ENCODE measurements at regions not wholly inside any gene's neighbourhood (a gene's known extent, or its start where the extent isn't known, plus 50 kb on each side); places are given as distances from the start of the nearest gene placed in this dataset.

DNA sequence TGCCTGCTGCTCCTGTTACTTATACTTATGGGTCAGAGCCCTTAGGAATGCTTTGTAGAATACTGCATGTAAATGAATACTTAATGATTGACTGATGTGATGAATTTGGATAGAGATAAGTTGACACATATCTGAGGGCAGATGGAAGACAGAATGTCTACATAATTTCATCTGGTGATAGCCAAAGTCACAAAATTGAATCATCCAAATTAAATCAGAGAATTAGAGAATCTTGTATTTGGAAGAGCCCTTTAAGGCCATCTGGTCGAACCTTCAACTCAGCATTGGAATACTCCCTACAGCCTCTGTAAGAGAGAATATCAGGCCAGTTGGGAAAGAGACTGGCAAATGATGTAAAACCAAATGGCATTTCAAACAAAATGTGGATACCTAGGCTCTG, 944.8 kb downstream of the RPA4 start:
- no peaks in the 10 kb centered on the region for H3K4me1 ChIP-seq
- H3K9me3 ChIP-seq (replicated peaks): no peaks in the 10 kb centered on the region
- H3K4me3 ChIP-seq: no peak overlapping the region
- no peaks in the 10 kb centered on the region for H3K36me3 ChIP-seq
- H3K27ac ChIP-seq: no peak overlapping the region
- H3K27me3 ChIP-seq: no peaks in the 10 kb centered on the region
- no peak for DNase-seq

DNA sequence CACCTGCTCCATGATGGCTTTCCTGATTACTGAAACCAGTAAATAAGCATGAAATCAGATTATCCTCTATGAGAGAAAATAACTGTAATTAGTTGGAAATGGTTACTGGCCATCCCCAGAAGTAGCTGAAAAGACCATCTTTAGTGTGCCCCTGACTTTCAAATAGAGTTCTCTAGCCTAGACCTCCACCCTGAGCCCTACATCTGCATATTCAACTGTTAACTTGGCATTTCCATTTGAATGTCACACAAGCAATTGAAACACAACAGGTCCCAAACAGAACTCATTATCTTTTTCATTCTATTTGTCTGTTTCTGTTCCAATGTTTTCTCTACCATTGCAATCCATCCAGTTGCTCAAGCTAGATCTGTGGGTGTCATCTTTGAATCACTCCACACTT, 952.3 kb downstream of the RPA4 start:
- no peaks in the 10 kb centered on the region for H3K9me3 ChIP-seq (replicated peaks)
- H3K27ac ChIP-seq: no peak overlapping the region
- no peaks in the 10 kb centered on the region for H3K4me1 ChIP-seq
- no peaks in the 10 kb centered on the region for H3K36me3 ChIP-seq
- H3K27me3 ChIP-seq: no peaks in the 10 kb centered on the region
- no peak for DNase-seq
- H3K4me3 ChIP-seq: no peak overlapping the region

DNA sequence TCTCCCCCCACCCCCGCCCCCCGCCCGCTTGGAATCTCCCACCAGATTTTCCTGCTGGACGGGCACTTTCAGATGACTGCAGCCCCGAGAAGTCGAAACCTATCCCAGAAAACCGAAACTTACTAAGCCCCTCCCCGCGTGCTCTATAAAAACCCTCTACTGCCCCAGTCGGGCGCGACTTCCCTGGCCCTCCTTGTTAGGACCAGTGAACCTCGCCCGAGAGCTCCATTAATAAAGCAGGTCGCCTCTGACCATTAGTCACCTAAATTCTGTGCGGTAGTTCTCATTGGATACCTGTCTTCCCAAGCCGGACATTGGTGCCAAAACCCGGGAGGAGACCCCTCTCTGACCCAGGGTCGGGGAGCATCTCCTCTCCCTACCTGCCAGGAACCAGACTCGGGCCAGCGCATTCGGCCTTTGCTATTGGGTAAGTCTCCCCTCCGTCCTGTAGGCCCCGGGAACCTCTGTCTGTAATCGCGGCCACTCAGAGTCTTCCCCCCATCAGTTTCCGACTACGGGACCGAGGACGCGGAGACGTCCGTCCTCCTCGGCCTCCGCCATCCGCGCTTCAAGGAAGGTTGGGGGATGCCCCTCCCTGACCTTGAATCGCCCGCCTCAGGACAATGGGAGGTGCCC, 958.0 kb downstream of the RPA4 start:
- H3K36me3 ChIP-seq: no peaks in the 10 kb centered on the region
- H3K27ac ChIP-seq: no peak overlapping the region

GRCh38 chrX:97842468-97843199, 958.9 kb downstream of the RPA4 start:
- H3K27me3 ChIP-seq: no peaks in the 10 kb centered on the region
- DNase-seq: no peak
- no peaks in the 10 kb centered on the region for H3K9me3 ChIP-seq (replicated peaks)
- no peaks in the 10 kb centered on the region for H3K4me1 ChIP-seq
- H3K4me3 ChIP-seq: no peak overlapping the region
- no peak overlapping the region for H3K27ac ChIP-seq
- no peaks in the 10 kb centered on the region for H3K36me3 ChIP-seq

More for the DNA sequence above, 958.0 kb downstream of the RPA4 start:
- Histone ChIP-seq H3K27me3 (no peaks in the 10 kb centered on the region), H3K9me3 (replicated peaks) (no peaks in the 10 kb centered on the region), H3K4me1 (no peaks in the 10 kb centered on the region), H3K4me3 (no peak overlapping the region)
- DNase-seq: no peak

DNA sequence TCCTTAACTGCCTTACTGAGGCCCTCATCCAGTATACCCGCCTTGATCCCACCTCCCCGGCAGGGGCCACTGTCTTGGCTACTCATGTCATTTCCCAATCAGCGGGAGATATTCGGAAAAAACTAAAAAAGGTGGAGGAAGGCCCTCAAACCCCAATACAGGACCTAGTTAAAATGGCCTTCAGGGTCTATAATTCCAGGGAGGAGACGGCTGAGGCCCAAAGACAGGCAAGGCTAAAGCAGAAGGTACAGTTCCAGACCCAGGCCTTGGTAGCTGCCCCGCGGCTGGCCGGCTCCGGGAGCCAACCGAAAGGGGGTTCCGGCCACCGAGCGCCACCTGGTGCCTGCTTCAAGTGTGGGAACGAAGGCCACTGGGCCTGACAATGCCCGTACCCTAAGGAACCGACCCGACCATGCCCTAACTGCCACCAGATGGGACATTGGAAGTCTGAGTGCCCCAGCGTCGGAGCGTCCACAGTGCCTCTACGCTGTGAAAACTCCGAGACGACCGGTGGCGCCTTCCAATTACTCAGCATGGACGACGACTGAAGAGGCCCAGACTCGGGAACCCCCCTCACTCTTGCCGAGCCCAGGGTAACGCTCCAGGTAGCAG, 959.6 kb downstream of the RPA4 start:
- no peak overlapping the region for H3K4me3 ChIP-seq
- no peaks in the 10 kb centered on the region for H3K9me3 ChIP-seq (replicated peaks)
- H3K36me3 ChIP-seq: no peaks in the 10 kb centered on the region
- H3K27ac ChIP-seq: no peak overlapping the region
- H3K27me3 ChIP-seq: no peaks in the 10 kb centered on the region
- no peak for DNase-seq
- no peaks in the 10 kb centered on the region for H3K4me1 ChIP-seq

DNA sequence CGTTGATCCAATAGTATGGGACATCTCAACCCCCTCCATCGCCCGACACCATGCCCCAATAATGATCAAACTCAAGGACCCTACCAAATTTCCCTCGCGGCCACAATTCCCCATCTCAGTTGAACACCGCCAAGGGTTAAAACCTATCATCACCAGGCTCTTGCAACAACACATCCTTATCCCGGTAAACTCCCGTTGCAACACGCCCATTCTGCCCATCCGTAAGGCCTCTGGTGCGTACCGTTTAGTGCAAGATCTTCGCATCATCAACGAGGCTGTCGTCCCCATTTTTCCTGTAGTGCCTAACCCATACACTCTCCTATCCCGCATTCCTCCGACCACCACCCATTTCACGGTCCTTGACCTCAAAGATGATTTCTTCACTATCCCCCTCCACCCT, 960.5 kb downstream of the RPA4 start:
- Histone ChIP-seq H3K27me3 (no peaks in the 10 kb centered on the region), H3K27ac (no peak overlapping the region), H3K9me3 (replicated peaks) (no peaks in the 10 kb centered on the region), H3K4me3 (no peak overlapping the region), H3K36me3 (no peaks in the 10 kb centered on the region), H3K4me1 (no peaks in the 10 kb centered on the region)
- no peak for DNase-seq

GRCh38 chrX:97844943-97845342, 961.2 kb downstream of the RPA4 start:
- H3K4me3 ChIP-seq: no peak overlapping the region
- no peak for DNase-seq
- H3K4me1 ChIP-seq: no peaks in the 10 kb centered on the region
- H3K27ac ChIP-seq: no peak overlapping the region
- no peaks in the 10 kb centered on the region for H3K9me3 ChIP-seq (replicated peaks)
- no peaks in the 10 kb centered on the region for H3K36me3 ChIP-seq
- no peaks in the 10 kb centered on the region for H3K27me3 ChIP-seq

GRCh38 chrX:97845451-97845850, 961.7 kb downstream of the RPA4 start:
- Histone ChIP-seq H3K27ac (no peak overlapping the region), H3K27me3 (no peaks in the 10 kb centered on the region), H3K36me3 (no peaks in the 10 kb centered on the region), H3K4me3 (no peak overlapping the region), H3K4me1 (no peaks in the 10 kb centered on the region), H3K9me3 (replicated peaks) (no peaks in the 10 kb centered on the region)
- no peak for DNase-seq

DNA sequence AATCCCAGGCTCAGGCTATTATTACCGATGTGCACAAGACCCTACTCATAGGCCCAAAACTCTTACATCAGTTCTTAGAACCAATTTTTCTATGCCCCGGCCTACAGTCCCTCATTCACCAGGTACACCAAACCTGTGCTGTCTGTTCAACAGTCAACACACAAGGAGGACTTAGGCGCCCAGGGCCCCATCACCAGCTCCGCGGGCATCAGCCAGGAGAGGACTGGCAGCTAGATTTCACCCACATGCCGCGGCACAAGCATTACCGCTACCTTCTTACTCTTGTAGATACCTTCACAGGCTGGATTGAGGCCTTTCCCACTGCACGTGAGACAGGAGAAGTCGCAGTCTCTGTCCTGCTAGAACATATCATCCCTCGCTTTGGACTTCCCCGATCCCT, 962.5 kb downstream of the RPA4 start:
- H3K36me3 ChIP-seq: no peaks in the 10 kb centered on the region
- no peak overlapping the region for H3K4me3 ChIP-seq
- H3K4me1 ChIP-seq: no peaks in the 10 kb centered on the region
- H3K27ac ChIP-seq: no peak overlapping the region
- DNase-seq: no peak
- no peaks in the 10 kb centered on the region for H3K27me3 ChIP-seq
- H3K9me3 ChIP-seq (replicated peaks): no peaks in the 10 kb centered on the region

- DNase-seq: no peak
Observed at GRCh38 chrX:97846718-97847237, 963.1 kb downstream of the RPA4 start.

DNA sequence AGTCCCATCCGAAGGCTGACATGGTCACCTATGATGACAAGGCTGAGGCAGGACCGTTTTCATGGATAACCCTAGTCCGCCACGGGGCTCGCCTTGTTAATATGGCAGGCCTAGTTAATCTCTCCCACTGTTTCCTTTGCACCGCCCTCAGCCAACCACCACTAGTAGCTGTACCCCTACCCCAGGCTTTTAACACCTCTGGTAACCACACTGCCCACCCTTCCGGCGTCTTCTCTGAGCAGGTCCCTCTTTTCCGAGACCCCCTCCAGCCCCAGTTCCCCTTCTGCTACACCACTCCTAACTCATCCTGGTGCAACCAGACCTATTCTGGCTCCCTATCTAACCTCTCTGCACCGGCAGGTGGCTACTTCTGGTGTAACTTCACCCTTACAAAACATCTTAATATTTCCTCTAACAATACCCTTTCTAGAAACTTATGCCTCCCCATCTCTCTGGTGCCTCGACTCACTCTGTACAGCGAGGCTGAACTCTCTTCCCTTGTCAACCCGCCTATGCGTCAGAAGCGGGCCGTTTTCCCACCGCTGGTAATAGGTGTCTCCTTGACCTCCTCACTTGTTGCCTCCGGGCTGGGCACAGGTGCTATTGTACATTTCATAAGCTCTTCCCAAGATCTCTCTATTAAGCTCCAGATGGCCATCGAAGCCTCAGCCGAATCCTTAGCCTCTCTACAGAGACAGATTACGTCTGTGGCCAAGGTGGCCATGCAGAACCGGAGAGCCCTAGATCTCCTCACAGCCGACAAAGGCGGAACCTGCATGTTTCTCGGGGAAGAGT, 964.4 kb downstream of the RPA4 start:
- H3K4me1 ChIP-seq: no peaks in the 10 kb centered on the region
- H3K27me3 ChIP-seq: no peaks in the 10 kb centered on the region
- no peak overlapping the region for H3K27ac ChIP-seq
- no peaks in the 10 kb centered on the region for H3K9me3 ChIP-seq (replicated peaks)
- H3K36me3 ChIP-seq: no peaks in the 10 kb centered on the region
- no peak for DNase-seq
- H3K4me3 ChIP-seq: no peak overlapping the region

More at GRCh38 chrX:97846718-97847237, 963.1 kb downstream of the RPA4 start:
- Histone ChIP-seq H3K4me1 (no peaks in the 10 kb centered on the region), H3K4me3 (no peak overlapping the region), H3K27me3 (no peaks in the 10 kb centered on the region), H3K9me3 (replicated peaks) (no peaks in the 10 kb centered on the region), H3K27ac (no peak overlapping the region), H3K36me3 (no peaks in the 10 kb centered on the region)

DNA sequence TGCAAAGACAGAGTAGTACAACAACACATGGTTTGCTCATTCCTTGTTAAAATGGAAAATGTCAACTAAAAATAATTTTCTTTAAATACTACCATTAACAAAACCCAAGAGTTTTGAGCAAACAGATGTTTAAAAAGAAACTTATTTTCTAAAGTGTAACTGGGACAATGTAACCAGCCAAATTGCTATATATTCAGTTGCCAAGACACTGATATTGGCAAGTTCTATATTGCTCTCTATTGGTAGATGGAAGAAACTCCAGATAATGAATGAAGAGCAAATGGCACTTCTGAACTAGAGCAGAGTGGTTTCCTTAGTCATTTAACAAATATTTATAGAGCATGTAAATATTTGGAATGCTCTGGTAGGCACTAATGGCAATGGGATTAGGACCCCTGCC, 966.2 kb downstream of the RPA4 start:
- DNase-seq: no peak
- H3K36me3 ChIP-seq: no peaks in the 10 kb centered on the region
- H3K27me3 ChIP-seq: no peaks in the 10 kb centered on the region
- H3K9me3 ChIP-seq (replicated peaks): no peaks in the 10 kb centered on the region
- no peaks in the 10 kb centered on the region for H3K4me1 ChIP-seq
- H3K4me3 ChIP-seq: no peak overlapping the region
- H3K27ac ChIP-seq: no peak overlapping the region

DNA sequence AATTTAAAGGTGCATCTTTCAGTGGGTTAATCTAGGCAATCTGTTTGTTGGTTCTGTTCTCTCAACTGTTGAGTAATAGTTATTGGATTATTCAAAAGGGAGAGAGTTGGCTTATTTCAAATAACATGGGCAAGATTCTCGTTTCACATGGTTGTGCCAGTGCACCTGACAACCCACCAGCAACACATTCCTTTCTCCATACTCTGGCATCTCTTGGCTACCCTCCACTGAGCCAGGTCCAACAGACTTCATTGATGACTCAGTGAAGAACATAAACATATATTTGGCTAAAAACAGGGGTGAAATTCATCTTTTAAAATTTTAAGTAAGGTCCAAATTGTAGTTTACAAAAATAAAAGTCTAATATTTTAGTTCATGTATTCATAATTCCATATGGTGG, 967.2 kb downstream of the RPA4 start:
- H3K27ac ChIP-seq: no peak overlapping the region
- DNase-seq: no peak
- H3K4me1 ChIP-seq: no peaks in the 10 kb centered on the region
- H3K4me3 ChIP-seq: no peak overlapping the region
- no peaks in the 10 kb centered on the region for H3K27me3 ChIP-seq
- H3K36me3 ChIP-seq: no peaks in the 10 kb centered on the region
- no peaks in the 10 kb centered on the region for H3K9me3 ChIP-seq (replicated peaks)

- DNase-seq: no peak
- Histone ChIP-seq H3K27ac (no peak overlapping the region), H3K9me3 (replicated peaks) (no peaks in the 10 kb centered on the region), H3K36me3 (no peaks in the 10 kb centered on the region), H3K27me3 (no peaks in the 10 kb centered on the region), H3K4me1 (no peaks in the 10 kb centered on the region), H3K4me3 (no peak overlapping the region)
Observed at GRCh38 chrX:97854086-97854485, 970.4 kb downstream of the RPA4 start.

- Histone ChIP-seq H3K4me3 (no peak overlapping the region), H3K4me1 (no peaks in the 10 kb centered on the region), H3K27ac (no peak overlapping the region), H3K36me3 (no peaks in the 10 kb centered on the region), H3K27me3 (no peaks in the 10 kb centered on the region), H3K9me3 (replicated peaks) (no peaks in the 10 kb centered on the region)
- no peak for DNase-seq
Observed at GRCh38 chrX:97858592-97858991, 974.9 kb downstream of the RPA4 start.

Data from SJCRH30 (cell line).